A172 (cell line): ENCODE measurements at regions not wholly inside any gene's neighbourhood (a gene's known extent, or its start where the extent isn't known, plus 50 kb on each side); places are given as distances from the start of the nearest gene placed in this dataset.
"Not testable (repeated sequence)": the region's sequence is repeated elsewhere in the genome, so short reads cannot be mapped to it uniquely, and the experiment has no call there.

ENCODE experiments used
- DNase-seq: peaks from one replicate; pipeline ENCODE4 v3.0.0-alpha.2; 2015; ENCODE audit warnings: low spot score

DNA sequence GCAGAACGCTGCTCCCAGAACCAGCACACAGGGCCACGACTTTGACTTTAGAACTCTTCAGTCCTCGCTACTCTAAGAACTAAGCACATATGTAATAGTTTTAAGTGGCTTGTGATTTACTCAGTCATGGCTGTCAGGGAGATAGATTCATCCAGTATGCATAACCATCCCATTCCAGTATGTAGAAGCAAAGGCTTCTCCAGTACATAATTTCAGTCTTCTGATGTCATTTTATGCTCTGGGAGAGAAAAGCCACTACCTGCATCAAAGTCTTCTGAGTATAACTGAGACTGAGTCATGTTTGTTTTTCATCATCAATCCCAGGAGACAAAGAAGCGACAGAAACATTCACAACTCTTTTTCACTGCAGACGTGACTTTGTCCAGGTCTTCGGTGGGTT lies 885.7 kb downstream of the PLA2G4A start:
- DNase-seq: no peak

DNA sequence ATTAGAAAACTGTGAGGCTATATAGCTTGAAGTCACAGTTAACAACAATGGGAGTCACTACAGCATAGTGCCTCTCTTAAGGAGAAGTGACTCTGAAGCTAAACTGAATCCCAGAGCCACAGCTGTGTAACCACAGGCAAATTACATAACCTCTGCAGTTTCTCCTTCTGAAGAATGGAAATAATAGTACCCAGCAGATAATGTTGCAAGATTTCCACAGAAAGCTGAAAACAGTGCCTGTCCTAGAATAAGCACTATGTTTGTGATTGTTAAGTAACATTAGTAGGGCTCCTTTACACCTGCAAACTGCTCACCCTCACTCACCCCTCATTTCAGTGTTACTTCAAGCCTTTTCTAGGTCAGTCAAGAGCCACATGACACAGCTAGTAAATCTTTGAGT lies 886.7 kb downstream of the PLA2G4A start:
- no peak for DNase-seq

DNA sequence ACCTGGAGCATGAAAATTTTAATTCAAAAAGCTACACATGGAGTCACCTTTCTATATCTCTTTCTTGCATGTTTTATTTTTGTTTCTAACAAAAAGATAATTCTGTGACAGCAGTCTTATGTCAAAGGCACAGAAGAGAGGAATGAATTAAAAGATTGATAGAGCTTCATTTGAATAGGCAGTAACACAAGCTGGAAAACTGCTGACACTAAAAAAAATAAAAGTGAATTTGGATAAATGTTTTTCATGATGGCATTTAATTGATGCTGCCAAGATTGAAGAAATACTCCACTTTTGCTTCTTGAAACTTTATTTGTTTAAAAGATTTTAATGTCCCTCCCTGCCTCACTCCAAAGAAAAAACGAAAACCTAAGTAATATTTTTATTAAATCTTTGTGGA lies 887.4 kb downstream of the PLA2G4A start:
- DNase-seq: no peak

DNA sequence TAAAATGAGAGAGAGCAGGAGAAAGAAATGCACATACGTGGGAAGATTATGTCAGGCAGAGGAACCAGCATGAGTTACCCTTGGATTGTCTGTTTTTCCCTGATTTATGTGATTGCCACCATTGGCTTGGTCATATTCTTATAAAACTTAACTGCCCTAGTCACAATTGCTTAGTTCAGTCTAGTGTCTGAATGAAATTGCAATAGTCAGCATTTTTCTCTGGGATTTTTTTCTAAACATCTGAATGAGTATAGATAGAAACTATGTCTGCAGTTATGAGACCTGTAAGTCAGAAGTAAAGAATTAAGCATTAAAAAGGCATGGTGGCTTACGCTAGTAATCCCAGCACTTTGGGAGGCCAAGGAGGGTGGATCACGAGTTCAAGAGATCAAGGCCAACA lies 889.8 kb downstream of the PLA2G4A start:
- no peak for DNase-seq

DNA sequence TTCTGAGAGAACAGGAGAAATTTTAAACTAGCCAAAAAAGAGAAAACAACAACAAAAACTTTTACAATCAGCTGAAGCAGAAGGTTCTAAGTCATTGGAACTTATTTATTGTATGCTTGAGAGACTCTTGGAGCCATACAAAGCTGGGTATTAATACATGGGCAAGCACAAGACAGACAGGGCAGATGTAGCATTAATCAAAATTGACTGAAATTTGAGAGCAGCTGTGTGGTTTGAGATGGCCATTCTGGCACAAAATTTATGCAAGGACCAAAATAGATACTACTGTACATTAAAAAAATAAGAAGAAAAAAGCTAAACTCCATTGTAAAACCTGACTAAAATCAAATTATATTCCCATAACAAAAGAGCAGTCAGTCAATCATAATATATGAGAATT lies 892.5 kb downstream of the PLA2G4A start:
- no peak for DNase-seq

DNA sequence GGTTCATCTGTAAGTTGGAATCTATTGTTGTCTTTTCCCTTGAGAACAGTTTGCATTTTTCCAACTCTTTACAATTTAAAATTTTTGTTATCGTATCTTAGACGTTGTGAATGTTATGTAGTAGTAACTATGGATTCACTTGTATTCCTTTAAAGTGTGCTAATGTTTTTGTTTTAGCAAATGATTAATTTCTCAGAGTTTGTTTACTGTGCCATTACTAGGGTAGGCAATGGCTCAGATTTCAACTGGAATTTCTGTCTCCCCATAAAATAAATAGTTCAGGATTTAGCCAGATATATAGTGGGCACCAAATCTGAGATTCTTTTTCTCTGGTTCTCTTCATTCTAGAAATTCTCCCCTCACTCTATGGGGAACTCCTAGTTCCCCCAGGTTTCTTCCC lies 896.5 kb downstream of the PLA2G4A start:
- no peak for DNase-seq

DNA sequence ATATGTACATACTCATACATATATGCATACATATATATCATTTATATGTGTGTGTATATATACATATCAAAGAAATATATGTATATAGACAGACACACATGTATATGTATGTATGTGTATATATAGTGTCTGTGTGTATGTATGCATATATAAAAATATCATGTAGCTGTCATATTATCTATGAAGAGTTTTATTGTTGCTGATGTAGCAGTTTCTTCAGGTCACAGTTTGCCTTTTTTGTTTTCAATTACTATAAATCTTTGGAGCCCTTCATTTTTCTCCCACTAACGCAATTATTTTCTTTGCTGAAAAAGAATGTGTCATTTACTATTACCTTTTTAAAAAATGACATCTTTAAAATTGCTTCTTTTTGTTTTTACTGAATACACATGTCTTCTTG lies 904.5 kb downstream of the PLA2G4A start:
- DNase-seq: no peak

DNA sequence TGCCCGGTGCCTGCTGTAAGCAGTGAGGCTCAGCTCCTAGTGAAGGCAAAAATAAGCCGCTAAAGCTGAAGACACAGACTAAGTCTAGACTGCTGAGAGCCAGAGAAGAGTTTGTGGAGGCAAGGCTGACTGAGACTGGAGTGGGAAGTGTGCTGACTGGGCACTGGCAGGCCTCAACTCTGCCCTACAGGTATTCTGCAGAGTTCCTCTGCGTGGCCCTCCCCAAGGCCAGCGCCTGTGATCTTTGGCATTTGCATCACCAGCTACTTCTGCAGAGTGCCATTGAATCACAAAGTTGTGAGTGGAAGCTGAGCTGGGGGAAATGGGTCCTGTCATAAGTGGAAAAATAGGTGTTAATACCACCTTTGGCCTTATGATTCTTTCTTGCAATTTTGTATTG lies 905.7 kb downstream of the PLA2G4A start:
- DNase-seq: no peak

DNA sequence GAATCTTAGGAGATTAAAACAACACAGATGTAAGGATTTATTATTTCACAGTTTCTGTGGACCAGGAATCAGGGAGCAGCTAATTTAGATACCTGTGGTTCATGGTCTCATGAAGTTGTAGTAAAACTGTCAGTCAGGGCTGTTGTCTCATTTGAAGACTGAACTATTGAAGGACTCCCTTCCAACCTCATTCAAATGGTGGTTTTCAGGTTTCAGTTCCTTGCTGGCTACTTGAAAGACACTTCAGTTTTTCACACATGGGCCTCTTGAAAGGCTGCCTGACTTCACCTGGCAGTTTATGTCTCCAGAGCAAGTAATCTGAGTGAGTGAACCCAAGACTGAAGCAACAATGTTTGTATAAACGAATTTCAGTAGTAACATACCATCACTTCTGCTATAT lies 915.9 kb downstream of the PLA2G4A start:
- DNase-seq: no peak

DNA sequence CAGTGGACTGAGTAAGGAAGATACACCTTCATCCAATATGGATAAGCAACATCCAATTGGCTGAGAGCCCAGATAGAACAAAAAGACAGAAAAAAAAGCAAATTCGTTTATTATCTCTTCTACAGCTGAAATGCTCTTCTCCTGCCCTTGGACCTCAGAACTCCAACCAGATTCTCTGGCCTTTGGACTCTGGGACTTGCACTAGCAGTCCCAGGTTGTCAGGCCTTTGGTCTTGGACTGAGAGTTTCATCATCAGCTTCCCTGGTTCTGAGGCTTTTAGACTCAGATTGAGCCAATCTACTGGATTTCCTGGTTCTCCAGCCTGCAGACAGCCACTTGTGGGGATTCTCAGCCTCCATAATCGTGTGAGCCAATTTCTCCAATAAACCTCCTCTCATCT lies 926.8 kb downstream of the PLA2G4A start:
- DNase-seq: no peak

DNA sequence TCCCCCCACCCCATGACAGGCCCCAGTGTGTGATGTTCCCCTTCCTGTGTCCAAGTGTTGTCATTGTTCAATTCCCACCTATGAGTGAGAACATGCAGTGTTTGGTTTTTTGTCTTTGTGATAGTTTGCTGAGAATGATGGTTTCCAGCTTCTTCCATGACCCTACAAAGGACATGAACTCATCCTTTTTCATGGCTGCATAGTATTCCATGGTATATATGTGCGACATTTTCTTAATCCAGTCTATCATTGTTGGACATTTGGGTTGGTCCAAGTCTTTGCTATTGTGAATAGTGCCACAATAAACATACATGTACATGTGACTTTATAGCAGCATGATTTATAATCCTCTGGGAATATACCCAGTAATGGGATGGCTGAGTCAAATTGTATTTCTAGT lies 927.9 kb downstream of the PLA2G4A start:
- not testable (repeated sequence) for DNase-seq

DNA sequence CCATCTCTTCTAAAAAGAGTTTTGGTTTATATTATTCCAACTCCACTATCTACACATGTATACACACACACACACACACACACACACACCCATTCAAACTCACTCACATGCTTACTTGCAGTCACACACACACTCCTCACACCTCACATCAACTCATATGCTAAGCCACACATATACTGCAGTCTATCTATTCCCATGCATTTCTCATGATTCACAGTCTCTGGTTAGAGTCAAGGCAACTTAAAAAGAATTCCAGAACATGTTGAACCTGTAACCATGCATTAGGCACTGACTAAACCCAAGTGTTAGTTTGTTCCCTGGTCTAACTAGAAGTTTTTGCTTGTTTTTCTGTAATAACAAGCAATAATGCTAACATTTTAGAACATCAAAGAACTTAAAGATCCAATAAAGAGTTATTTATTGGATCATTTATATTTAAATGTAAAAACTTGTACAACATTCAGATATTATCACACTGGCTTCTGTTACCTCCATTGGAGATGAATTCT lies 931.1 kb downstream of the PLA2G4A start:
- no peak for DNase-seq

DNA sequence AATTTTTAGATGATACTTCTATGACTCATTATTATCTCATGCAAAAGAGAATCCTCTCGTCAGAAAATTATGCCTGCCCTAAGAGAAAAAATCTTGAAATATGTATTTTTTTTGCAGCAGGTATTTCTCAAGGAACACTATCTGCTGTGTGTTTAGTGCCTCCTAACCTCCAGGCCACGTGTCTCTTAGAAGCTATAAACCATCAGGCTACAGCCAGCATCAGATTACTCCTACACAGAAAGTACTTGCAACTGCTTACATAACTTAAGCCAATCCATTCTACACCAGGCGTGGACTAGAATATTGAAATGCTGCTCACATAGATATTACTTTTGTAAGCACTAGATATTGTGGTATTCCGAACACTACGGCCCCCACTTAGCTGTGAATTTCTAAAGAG lies 933.4 kb downstream of the PLA2G4A start:
- no peak for DNase-seq

DNA sequence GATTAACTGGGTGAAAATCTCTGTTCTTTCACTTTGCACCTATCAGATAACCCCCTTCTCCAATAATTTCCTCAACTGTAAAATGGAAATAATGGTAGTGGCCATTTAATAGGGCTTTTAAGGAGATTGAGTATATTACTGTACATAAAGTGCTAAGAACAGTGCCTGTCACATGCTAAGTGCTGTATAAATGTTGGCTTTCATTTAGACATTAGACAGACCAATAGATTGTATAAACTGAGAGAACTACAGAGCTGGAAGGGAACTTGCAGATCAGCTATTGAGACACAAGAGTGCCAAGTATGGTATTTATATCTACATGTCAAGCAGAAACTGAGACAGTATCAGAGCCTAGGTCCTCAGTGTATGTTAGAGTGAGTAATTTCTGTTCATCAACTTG lies 934.7 kb downstream of the PLA2G4A start:
- no peak for DNase-seq

DNA sequence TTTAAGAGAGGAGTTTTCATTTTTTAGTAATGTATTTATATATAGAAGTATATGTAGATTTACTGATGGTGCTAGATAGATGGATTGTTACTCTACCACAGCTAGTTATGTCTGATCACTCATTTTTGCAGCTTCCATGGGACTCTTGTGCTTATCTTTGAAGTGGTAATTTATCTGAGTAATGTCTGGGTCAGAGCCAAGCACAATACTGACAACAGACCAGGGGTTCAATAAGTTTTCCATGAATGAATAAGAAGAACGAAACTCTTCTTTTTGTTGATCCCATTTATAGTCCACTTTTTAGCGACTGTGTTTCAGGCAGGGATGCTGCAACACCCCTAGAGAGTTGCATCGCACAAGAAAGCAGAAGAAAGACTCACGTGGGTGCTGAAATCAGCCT lies 935.2 kb downstream of the PLA2G4A start:
- peak; percentile 7 for DNase-seq

DNA sequence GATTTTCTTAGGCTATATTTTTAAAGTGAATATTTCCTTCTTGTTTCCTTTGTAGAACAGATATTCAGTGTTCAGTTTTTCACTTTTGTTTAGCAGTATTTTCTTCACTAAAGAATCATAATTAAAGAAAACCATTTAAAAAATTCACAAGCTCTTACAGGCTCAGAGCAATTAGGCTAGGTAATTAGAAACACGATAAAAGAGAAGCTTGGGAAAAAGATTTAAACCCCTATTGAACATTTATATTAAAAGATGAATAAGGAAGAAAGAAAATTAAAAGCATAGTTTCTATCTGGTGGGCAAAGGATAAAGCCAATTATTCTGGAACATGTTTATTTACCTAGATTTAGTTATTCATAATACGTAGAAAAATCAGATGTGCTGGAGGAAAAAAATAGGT lies 942.6 kb downstream of the PLA2G4A start:
- DNase-seq: no peak

DNA sequence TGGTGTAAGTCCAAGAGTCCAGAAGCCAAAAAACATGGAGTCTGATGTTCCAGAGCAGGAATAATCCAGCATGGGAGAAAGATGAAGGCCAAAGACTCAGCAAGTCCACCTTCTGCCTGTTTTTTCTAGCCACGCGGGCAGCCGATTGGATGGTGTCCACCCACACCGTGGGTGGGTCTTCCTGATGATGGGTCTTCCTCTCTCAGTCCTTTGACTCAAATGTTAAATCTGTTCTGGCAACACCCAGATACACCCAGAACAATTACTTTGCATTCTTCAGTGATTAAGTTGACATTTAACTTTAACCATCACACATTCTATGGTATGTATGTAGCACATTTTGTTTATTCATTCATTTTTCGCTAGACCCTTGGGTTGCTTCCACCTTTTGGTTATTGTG lies 944.4 kb downstream of the PLA2G4A start:
- DNase-seq: no peak

DNA sequence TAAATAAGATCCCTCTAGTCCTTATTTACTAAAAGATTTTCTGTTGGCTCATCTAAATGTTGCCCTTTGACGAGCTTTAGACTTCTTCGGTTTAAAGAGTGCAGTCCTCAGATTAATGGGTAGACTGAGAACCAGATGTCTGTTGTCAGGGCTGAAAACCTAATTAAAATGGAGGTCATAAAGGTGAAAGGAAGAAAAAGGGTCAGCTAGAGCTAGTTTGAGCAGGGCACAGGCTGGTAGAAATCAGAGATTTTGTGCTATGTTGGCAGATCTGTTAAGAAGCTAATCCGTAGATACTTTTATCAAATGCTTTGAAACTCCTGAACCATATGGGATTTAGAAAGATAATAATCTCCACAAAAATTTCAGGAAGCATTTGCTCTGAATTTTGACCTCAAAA lies 959.0 kb downstream of the PLA2G4A start:
- DNase-seq: no peak

DNA sequence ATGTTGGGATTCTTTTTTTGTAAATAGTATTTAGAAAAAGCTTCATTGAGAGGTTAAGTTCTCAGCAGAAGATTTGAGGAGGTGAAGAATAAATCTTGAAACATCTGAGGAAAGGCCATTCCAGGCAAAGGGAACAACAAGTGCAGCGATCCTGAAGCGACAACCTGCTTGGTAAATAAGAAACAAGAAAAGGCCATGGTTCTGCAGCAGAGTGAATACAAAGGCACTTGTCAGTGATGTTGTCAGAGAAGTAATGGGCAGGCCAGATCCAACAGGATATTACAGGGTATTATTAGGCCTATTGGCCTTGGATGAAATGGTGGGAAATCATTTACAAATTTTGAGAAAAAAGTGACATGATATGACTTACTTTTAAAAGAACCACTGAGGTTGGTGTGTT lies 960.0 kb downstream of the PLA2G4A start:
- DNase-seq: no peak

DNA sequence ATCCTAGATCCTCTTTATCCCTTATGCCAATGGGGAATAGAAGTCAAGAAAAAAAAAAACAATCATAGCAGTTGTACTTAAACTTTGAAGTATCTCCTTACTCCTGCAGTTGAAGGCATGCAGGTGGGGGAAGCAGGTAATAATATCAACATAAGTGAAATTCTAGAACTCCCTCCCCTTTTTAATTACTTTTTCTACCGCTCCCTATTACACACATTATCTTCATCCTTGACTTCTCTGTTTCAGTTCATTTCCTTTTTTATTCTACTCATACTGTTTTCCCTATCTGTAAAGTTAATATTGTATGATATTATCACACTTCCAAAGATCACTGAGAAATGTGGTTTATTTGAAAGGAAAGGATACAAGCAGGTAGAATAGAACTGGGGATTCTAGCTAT lies 962.0 kb downstream of the PLA2G4A start:
- no peak for DNase-seq

DNA sequence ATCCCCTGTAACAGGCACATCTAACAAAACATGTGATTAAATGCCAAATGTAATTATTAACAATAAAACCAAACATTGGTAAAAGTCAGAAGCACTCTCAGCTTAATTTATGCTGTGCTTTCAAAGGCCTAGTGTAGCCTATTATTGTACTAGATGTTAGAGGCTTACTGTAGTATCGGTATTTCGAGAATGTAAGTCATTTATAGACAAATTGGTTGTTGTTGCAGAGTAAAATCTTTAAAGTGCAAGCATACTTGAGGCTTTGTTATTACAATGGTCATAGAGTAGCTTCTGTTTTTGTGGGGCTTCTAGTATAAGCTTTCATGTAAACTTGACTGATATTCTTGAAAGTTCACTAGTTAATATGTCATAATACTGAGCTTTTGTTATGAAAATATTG lies 965.8 kb downstream of the PLA2G4A start:
- DNase-seq: no peak

DNA sequence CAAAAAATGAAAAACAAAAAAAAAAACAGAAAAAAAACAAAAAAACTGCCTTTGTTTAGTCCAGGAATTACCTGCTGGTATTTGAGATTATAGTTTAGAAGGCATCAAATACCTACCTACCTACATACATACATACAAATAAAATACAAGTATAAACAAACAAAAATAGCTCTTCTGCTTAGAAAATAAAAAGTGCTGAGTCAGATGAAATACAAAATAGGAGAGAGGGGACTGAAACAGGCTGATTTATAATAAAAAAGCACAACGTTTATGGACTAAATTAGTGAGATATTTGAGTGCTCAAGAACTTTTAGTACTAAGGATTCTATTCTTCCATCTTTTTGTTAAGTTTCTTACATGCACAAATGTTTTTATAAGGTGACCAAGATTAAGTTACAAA lies 980.8 kb downstream of the PLA2G4A start:
- no peak for DNase-seq

DNA sequence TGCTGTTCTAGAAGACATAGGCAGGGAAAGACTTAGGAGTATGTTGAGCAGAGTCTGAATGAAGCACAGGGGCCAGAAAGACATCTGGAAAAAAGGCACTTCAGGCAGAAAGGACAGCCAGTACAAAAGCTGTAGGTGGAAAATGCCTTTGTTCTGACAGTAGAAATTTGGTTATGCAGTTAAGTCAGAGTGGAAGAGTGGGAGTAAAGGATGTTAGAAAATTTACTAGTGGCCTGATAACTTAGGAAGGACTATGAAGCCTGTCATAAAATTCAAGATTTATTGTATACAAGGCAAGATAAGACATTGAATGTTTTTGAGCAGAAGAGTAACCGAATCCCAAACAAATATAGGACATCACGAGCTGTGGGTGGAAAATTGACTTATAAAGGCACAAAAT lies 987.9 kb downstream of the PLA2G4A start:
- no peak for DNase-seq

DNA sequence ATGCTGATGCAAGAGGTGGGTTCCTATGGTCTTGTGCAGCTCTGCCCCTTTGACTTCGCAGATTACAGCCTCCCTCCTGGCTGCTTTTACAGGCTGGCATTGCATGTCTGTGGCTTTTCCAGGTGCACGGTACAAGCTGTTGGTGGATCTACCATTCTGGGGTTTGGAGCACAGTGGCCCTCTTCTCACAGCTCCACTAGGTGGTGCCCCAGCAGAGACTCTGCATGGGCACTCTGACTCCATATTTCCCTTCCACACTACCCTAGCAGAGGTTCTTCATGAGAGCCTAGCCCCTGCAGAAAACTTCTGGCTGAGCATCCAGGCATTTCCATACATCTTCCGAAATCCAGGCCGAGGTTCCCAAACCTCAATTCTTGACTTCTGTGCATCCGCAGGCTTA lies 989.0 kb downstream of the PLA2G4A start:
- no peak for DNase-seq

DNA sequence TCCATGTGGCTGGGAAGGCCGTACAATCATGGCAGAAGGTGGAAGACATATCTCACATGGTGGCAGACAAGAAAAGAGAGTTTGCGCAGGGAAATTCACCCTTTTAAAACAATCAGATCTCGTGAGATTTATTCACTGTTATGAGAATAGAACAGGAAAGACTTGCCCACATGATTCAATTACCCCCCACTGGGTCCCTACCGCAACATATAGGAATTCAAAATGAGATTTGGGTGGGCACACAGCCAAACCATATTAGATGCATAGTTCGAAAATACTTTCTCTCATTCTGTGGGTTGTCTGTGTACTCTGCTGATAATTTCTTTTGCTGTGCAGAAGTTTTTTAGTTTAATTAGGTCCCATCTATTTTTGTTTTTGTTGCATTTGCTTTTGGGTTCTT lies 990.3 kb downstream of the PLA2G4A start:
- DNase-seq: no peak
